ENCODE measurements at regions not wholly inside any gene's neighbourhood (a gene's known extent, or its start where the extent isn't known, plus 50 kb on each side); places are given as distances from the start of the nearest gene placed in this dataset.

- DNase-seq (ENCODE audit: low read depth in 3 of 3, low spot score in 1 of 3) = no peak
Measured at GRCh38 chr1:224486801-224487583, 52.4 kb upstream of the WDR26 start.

GRCh38 chr1:224488806-224489499 lies 54.4 kb upstream of the WDR26 start:
- DNase-seq (ENCODE audit: low read depth in 3 of 3, low spot score in 1 of 3) = no peak

DNA sequence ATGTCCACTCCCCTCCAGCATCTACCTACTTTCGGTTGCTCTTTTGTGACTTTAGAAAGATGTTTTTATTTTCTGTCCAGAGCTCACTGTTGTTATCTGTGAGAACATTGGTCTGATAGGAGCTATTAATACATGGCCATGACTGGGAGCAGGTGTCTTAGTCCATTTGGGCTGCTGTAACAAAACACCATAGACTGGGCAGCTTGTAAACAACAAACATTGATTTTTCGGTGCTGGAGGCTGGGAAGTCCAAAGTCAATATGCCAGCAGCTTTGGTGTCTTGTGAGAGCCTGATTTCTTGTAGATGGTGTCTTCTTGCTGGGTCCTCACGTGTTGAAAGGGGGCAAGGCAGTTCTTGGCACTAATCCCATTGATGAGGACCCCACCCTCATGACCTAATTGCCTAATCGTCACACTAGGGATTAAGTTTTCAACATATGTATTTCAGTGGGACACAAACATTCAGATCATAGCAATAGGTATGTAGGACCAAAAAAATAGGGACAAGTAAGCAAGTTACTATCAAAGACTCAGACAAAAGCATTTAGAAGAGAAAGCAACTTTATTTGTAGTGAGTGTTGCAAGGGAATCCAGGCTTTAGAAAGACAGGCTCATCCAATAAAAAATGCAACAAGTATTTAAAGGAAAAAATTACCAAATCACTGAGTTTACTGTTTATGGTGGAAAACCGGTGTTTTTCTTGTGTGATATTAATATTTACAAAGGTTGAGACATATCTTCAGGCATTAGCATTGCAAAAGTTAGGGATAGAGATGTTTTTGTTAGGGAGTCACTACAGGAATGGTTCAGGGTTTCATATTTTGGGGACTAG lies 55.2 kb upstream of the WDR26 start:
- DNase-seq (ENCODE audit: low read depth in 3 of 3, low spot score in 1 of 3) = no peak

GRCh38 chr1:224490549-224491537 lies 56.2 kb upstream of the WDR26 start:
- no peak for DNase-seq (ENCODE audit: low read depth in 3 of 3, low spot score in 1 of 3)

DNA sequence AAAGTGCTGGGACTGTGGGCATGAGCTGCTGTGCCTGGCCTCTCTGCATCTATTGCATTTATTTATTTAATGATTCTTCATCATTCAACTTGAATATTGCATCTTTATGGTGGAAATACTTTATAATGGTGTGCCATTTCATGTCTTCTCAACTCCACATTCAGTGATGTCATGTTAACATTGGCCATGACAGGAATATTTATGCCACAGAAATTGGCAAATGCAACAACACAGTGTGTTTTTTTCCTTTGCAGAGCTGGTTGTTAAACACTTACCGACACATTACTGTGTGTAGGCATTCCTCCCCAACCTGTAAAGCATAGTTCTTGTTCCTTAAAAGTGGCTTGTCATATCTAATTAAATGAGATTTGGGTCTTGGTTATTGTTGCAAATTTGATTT lies 57.4 kb upstream of the WDR26 start:
- DNase-seq (ENCODE audit: low read depth in 3 of 3, low spot score in 1 of 3) = no peak

DNA sequence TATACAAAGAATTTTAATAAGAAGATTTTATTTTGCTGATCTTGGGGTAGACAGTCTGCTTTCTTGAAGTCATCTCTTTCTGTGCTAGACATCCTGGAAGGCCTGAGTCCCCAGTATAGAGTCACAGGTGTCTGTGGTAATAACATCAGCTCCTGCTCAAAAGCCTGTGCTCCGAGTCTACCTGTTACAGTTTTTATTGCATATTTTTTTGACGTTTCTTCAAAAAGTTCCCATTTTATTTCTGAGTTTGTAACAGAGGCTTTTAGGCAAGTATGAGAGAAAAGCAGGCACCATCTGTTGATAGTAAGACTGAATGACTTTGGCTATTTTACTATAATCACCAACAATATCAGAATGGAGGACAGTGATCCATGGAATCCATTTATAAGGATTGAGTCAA lies 58.0 kb upstream of the WDR26 start:
- no peak for DNase-seq (ENCODE audit: low read depth in 3 of 3, low spot score in 1 of 3)

DNA sequence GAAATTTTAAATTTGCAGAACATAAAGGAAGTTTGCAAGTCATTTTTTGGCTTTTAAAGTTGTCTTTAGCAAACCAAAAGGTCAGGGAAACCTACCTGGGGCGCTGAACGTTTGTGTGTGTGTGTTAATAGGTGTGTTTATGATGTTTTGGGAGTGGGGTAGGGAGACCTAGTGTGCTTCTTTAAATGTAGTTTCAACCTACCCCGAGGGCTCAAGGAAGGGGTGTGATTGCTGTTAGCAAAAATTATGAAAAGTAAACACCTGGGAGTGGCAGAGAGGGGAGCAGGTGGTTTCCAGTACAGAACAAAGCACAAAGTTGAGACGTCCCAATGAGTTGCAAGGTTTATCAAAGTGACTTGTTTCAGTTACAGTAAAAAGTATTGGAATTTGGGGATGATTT lies 58.7 kb upstream of the WDR26 start:
- DNase-seq (ENCODE audit: low read depth in 3 of 3, low spot score in 1 of 3) = no peak

DNA sequence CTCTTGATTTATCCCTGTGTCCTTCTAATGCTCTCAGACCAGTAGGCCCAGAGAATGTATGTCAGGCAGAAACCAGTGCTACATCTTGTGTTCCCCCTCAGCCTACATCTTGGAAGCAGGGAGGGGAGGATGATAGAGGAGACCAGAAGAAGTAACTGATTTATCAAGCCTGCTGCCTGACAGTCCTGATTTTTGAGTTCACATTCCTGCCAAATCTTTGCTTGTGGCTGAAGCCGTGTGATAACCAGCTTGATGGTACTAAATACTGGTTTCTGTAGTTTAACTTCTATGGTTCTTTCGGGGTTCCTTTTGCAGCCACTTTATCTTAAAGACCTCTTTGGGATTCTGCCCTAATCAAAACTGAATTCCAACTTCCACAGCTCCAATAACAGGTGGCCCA lies 59.7 kb upstream of the WDR26 start:
- DNase-seq (ENCODE audit: low read depth in 3 of 3, low spot score in 1 of 3) = no peak

DNA sequence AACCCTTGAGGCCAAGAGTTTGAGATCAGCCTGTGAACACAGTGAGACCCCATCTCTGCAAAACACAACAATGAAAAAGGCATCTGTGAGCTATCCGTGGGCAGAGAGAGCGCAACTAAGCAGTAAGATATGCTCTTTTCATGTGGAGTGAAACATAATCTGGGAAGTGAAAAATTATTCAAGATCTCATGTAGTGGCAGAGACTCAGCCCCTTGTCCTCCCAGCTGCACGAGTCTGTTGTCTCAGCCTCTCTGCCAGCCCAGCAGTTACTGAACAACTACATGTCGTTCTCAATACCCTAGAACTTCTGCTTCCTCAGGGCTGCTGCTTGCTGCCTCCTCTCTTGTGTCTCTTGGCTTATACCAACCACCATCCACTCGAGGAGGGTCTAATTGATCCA lies 61.3 kb upstream of the WDR26 start:
- no peak for DNase-seq (ENCODE audit: low read depth in 3 of 3, low spot score in 1 of 3)

GRCh38 chr1:224496826-224497225 lies 62.2 kb upstream of the WDR26 start:
- DNase-seq (ENCODE audit: low read depth in 3 of 3, low spot score in 1 of 3) = no peak

DNA sequence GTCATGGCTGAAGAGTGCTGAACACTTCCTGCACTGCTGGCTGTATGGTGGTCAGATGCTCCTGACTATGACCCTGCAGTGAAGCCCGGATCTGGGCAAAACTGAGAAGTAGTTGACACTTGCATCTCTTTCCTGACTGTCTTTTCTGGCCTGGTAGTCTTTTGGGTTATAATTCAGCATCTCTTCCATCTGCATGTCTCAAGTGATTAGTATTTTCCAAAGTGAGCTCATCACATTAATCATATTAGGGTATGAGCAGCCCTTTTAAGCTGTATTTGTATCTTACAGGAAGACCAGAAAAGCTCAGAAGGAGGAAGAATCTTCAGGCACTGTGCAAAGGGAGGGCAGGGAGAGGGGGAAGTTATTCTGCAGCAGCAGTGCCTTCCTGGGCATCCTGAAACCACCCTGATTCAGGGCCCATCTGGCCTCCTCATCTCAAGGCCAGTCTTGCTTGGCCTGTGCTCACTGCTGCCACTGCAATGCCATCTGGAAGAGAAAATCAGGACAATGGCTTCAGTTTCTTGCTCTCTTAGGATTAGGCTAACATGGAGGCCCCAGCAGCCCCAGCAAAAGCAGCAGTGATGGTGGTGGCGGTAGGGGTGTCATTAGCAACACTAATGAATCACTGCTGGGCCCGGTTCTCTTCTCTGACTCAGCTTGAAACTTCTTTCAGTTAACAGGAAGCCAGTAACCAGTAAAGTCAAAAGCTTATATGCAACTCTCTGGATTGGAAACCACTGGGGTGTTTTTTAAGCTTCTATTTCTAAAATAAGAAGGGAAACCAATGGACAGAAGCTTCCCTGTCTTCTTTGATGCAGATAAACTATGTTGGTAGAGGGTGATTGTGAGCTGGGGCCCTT lies 63.3 kb upstream of the WDR26 start:
- peak in 1 of 3 donors; percentile 42 for DNase-seq (ENCODE audit: low read depth in 3 of 3, low spot score in 1 of 3)

DNA sequence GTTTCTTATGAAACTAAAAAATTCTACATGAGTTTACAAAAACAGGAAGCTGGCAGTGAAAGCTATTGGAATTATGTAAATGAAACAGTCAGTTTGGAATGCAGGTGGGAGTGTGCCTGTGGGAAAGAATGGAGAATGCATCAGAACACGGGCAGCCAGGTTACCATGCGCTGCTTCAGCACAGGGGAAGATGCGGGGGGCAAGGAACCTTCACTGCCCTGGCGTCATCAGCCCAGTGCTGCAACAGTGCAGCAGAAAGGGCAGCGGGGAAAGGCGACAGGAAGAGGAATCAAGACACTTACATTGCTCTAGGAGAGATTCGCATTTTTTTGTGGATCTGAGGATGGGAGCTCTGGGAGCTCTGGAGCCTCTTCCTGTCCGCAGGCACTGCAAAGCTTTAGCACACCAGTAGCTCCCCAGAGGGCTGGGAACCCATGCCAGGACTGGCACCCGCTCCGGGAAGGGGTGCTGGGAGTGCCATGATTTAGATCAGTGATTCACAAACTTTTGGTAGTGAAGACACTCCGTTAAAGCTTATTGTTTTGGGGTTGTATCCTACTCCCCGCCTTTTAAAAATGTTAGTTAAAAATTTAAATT lies 64.1 kb upstream of the WDR26 start:
- DNase-seq (ENCODE audit: low read depth in 3 of 3, low spot score in 1 of 3) = no peak

- no peak for DNase-seq (ENCODE audit: low read depth in 3 of 3, low spot score in 1 of 3)
Measured at GRCh38 chr1:224499204-224499603, 64.6 kb upstream of the WDR26 start.

DNA sequence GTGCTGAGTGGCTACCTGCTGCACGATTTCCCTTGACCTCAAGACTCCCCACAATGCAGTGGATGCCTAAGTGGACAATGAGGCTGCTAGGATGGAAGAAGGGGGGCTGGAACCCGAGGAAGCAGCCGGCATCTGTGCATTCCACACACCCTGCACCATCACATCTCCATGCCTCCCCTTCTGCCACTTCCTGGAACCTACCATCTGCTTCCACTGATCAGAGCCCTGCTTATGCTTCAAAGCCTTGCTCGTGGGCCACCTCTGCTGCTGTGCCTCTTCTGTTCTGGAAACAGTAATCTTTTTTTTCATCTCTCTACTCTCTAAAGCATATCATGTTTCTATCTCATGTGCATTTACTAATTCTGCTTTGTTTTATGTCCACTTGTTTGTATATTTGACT lies 66.2 kb upstream of the WDR26 start:
- DNase-seq (ENCODE audit: low read depth in 3 of 3, low spot score in 1 of 3) = no peak

GRCh38 chr1:224501836-224502235 lies 67.2 kb upstream of the WDR26 start:
- DNase-seq (ENCODE audit: low read depth in 3 of 3, low spot score in 1 of 3) = no peak

DNA sequence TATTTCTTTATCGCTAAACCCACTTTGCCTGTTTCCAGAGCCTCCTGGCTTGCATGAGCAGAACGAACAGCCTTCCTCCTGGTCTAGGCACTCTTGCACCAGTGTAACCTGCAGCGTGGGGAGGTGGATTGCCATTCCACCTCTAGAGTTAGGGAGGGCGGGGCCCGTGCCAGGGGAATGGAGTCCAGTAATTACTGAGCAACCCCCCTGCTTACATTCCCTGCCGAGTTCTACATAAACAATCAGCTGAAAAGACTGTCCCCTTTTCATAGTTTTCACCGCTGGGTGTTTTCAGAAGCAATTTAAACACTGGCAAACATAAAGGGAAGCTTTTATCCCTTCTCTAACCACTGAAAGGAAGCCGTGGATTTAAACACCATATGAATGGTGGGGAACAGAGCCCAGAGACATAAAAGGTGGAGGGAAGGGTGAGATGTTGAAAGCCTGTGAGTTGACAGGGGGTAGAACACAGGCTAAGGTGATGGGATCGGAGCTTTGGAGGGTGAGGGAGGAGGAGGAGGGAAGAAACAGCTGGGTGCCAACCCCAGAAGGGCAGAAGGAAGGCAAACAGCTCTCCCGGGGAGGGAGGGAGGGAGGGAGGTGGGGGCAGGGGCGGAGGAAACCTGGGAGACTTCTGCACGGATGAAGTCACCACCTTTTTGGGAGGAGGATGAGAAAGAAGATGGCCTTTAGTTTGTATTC lies 68.0 kb upstream of the WDR26 start:
- DNase-seq (ENCODE audit: low read depth in 3 of 3, low spot score in 1 of 3) = no peak

GRCh38 chr1:224503161-224504118 lies 68.8 kb upstream of the WDR26 start:
- DNase-seq (ENCODE audit: low read depth in 3 of 3, low spot score in 1 of 3) = no peak

Data from stimulated activated CD4-positive, alpha-beta T cell treated with anti-CD3 and anti-CD28 coated beads, TNF-alpha, amount 100 ng/mL, for 1 hour (primary cell).